KBM-7 (cell line): ENCODE measurements at regions not wholly inside any gene's neighbourhood (a gene's known extent, or its start where the extent isn't known, plus 50 kb on each side); places are given as distances from the start of the nearest gene placed in this dataset.

Experiments
- DNase-seq: peaks from one replicate; pipeline ENCODE4 v3.0.0-alpha.2; 2015
- in situ Hi-C: fragments of 300-500 bp; cut with MboI; formaldehyde crosslinking; loops from 2 replicates; pipeline ENCODE4 v1.14.3; 2020; ENCODE audit warnings: low sequenced_read_pairs, low pct_unique_long_range_greater_than_20kb, mixed read lengths

DNA sequence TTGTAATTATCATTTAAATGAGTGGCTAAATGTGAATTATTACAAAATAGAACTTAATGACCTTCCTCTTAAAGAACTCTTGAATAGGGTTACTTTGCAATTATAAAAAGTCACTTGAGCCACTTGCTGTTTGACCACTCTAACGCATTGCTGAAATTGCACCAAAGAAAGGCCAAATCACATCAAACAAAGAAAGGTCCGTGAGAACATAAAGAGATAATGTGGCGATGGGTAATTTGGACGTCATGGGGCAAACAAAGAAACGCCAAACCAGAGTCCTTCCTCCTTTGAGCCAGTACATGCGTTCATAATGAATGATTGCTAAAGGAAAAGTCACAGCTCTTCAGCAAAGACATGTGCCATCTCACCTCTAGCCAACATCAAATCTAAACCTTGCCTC, 229.8 kb upstream of the STS start:
- in situ Hi-C loops: no loop called here
- no peak for DNase-seq

DNA sequence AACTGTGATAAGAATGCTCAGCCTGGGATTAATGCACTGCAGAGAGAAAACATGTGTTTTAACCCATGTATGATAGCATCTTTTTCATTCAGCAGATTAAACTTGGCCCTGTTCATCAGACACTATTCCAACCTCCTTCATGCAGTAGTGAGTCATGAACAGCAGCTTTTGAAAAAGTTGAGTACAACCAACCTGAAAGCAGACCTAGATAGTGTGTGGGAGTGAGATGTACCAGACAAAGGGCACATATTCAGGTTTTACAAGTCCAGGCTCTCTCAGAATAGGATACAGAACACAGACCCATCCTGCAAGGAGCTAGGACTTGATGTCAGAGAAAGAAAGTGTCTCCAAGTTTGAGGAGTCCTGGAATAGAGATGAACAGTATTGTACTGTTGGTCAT, 237.3 kb upstream of the STS start:
- in situ Hi-C loops: no loop called here

DNA sequence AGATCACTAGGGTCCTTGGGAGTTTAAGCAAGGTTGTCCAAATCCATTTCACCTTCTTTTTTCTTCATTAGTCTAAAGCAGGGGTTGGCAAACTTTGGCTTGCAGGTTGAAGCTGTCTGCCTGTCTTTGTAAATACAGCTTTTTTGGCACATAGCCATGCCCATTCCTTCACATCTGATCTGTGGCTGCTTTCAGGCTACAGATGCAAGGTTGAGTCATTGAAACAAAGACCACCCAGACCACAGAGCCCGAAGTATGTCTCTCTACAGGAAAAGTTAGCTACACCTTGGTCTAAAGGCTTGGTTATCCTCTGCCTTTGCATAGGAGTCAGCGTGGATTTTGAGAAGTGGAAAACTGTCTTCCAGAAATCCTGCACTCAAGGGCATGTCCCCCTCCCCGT, 238.1 kb upstream of the STS start:
- DNase-seq: no peak
- in situ Hi-C loops: no loop called here

More for the DNA sequence above, 237.3 kb upstream of the STS start:
- DNase-seq: no peak

DNA sequence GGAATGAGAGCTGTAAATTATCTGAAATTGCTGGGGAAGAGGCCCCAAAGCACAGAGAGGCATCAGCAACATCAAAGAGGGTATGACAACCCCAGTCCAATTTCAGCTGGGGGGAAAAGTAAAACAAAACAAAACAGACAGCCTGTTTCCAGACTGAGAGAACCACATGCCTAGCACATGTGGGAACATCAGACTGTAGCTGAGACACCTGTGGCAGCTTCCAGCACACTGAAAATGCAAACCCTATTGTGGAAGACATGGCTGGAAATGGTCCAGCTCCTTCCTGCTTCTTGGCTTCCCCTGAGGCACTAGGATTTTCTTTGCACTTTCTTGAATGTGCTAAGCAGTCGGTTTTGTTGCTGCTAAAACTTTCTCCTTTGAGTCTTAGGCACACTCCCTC, 240.9 kb upstream of the STS start:
- in situ Hi-C loops: no loop called here
- no peak for DNase-seq

DNA sequence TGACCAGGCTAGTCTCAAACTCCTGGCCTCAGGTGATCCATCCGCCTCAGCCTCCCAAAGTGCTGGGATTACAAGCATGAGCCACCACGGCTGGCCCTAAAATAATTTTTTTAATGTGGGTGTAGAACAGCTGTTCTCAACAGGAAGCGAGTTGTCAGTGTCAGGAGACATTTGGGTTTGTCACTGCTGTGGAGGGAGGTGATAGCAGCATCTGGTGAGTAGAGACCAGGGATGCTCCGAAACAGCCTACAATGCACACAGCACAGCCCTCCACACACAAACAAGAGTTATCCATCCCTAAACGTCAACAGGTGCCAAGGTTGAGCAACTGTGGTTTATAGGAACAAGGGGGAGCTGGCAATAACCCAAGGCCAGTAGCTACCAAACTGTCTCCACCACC, 243.4 kb upstream of the STS start:
- no peak for DNase-seq
- in situ Hi-C loops: no loop called here

DNA sequence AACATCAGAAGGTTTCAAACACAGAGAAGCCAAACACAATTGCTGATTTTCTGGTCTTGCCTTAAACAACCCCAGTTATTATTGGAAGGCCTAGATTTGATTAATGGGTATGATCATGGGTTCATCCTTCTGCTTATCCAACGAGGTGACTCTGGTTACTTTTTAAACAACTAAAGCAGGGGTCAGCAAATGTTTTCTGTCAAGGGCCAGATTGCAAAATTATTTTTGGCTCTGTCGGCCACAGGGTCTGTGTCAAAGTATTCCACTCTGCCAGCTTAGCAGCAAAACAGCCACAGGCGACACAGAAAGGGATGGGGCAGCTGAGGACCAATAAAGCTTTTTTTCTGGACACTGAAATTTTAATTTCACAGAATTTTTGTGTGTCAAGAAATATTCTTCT, 249.1 kb upstream of the STS start:
- in situ Hi-C loops: no loop called here
- DNase-seq: no peak

DNA sequence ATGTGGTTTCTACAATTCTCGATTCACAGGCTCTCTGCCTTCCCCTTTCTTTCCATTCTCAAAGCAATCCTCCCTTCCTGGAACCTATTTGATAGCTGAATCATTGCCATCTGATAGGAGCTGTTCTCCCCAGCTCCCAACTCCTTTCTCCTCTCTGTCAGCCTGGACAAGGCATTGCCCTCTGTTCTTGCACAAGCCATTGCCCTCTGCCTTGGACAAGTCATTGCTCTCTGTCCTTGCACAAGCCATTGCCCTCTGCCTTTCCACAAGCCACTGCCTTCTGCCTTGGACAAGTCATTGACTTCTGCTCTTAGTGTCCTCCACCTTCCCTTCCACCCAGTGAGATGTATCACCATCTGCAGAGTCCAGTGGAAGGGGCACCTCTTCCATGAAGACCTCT, 256.1 kb upstream of the STS start:
- no peak for DNase-seq
- in situ Hi-C loops: no loop called here

DNA sequence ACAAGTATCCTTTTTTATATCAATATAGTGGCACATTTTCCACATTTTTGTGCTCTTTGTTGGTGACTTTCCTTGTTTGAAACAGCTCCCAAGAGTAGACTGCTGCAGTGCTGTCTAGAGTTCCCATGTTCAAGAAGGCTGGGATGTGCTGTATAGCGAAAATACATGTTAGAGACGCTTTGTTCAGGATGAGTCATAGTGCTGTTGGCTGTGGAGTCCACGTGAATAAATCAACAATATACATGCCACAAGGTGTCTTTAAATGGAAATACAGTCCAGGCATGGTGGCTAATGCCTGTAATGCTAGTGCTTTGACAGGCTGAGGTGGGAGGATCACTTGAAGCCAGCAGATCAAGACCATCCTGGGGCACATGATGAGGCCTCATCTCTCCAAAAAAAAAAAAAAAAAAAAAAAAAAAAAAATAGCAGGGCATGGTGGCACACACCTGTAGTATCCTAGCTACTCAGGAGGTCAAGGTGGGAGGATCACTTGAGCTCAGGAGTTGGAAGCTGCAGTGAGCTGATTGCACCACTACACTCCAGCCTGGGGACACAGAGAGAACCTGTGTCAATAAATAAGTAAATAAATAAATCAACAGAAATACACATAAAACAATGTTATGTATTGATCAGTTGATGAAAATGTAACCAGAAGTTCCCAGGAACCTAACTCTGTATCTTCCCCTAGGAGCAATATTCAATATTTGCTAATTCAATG, 256.8 kb upstream of the STS start:
- DNase-seq: no peak
- in situ Hi-C loops: no loop called here

DNA sequence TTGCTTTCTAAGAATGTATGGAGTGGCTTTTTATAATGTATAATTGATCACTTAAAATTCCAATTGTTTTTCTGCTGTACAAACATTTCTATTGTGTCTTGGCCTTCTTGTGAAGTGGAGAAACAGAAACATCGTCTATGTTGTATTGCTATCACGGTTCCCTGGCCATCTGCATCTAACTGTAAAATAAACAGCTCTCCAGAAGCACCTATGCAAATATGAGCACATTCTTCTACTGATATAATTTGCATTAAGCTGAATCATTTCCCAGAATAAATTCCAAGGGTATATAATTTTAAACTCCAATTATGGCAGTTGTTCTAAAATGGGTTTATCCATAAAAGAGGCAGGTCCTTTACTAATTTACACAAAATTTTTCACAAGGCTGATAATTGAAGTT, 261.6 kb upstream of the STS start:
- in situ Hi-C loops: no loop called here
- DNase-seq: no peak

DNA sequence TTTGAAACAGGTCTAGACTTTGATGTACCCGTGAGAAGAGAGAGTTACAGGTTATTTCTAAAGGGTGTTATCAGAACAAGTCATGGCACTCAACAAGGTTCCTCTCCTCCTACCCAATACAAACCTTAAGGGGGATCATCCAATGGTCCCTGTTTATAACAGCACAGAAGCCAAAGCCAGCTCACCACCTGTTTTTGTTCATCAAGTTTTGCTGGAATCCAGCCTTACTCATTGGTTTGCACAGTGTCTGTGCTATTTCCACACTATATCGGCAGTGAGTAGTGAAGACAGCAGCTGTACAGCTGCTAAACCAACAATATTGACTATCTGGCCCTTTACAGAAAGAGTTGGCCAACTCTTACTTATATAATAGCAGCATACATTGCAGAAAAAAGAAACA, 262.1 kb upstream of the STS start:
- DNase-seq: no peak
- in situ Hi-C loops: no loop called here

DNA sequence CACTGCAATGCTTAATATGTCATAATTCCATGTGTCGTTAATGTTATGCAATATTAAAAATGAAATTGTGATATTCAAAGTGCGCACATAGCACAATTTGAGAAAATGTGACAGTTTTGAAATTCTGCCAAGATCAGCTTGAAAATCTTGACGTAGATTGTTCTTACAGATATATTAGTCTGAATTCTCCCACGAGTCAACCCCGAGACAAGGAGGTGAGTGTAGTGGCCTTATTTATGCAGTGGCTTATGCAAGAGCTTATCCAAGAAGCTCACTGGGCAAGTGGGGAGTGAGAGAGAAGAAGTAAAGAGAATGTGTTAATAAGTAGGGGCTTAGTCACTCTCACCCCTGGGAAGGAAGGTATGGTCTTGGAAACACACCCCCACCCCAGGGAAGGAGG, 286.1 kb upstream of the STS start:
- DNase-seq: no peak
- in situ Hi-C loops: no loop called here

DNA sequence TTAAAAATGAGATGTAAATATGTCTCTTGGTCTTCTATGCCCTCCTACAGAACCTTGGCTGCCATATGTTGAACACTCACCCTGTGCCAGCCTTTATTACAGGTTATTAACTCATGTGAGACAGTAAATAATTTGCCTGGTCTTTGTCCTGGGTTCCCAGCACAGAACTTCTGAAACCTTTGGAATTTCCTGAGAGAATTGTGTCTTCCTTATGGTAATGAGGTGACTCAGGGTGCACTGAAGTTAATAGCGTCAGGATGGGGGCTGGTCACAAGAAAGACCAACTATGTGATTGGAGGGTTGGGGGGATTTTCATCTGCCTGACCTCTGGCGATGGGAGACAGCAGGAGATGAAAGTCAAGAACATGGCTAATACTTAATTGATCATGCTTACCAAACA, 289.8 kb upstream of the STS start:
- no peak for DNase-seq
- in situ Hi-C loops: no loop called here

DNA sequence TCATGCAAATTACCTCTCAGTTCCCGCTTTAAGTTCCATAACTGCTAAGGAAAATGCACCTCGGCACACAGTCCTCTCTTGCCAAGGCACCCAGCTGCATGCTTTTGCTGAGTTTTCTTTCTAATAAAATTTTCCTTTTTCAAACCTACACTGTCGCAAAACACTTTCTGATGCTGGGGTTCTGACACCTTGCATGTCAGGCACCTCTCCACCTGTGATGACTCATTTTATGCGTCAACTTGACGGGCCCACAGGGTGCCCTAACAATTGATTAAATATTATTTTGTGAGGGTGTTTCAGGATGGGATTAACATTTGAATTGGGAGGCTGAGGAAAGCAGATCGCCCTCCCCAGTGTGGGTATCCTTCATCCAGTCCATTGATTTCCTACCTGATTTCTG, 291.0 kb upstream of the STS start:
- no peak for DNase-seq
- in situ Hi-C loops: no loop called here

DNA sequence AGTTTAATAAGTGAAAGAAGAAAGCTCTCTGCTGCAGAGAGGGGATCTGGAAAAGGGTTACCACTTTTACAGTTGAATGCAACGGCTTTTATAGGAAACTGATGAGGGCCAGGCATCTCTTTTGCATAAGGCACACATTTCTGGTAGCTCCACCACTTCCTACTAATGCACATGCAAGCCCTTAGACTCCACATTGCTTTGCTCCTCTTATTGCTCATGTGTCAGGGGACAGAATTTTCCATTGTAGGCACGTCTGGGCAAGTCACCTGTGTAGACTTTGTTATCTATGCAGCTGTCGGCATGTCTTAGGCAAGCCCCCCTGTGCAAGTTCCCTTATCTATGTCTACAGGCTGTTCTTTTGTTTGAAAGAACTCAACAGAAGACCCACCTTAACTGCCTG, 294.6 kb upstream of the STS start:
- in situ Hi-C loops: no loop called here
- DNase-seq: peak; percentile 11

DNA sequence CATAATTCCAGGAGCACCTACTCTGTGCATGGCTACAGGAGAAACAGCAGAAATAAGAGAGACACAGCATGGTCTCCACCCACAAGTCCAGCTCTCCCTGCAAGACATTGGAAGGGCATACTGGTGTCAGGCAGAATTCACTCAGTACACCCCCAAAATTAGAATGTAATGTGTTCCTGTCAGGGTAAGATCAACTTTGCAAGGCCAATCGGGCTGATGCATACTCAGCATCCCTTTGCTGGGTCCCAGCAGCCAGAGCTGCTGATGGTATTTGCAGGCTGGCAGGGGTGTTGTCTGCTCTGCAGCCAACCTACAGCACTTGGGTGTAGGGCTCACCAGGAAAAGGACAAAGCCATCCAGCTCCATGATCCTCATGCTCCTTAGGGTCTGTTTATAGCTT, 295.4 kb upstream of the STS start:
- in situ Hi-C loops: no loop called here
- no peak for DNase-seq

DNA sequence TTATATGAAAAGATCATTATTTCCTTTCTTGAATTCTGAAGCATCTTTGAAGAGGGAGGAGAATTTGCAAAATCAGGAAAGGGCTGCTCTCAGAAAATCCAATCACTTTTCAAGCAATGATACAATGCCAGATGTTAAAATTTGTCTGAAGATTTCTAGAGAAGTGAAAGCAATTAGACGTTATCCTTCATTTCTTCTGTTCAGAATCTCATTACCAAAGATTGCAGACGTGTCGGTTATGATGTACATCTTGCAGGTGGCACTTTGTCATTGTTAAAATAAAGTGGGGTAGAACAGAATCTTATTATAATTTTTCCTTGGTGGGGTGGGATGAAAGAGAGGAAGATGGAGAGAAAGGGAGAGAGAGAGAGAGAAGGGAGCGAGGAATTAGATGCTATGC, 296.4 kb upstream of the STS start:
- in situ Hi-C loops: no loop called here
- no peak for DNase-seq

DNA sequence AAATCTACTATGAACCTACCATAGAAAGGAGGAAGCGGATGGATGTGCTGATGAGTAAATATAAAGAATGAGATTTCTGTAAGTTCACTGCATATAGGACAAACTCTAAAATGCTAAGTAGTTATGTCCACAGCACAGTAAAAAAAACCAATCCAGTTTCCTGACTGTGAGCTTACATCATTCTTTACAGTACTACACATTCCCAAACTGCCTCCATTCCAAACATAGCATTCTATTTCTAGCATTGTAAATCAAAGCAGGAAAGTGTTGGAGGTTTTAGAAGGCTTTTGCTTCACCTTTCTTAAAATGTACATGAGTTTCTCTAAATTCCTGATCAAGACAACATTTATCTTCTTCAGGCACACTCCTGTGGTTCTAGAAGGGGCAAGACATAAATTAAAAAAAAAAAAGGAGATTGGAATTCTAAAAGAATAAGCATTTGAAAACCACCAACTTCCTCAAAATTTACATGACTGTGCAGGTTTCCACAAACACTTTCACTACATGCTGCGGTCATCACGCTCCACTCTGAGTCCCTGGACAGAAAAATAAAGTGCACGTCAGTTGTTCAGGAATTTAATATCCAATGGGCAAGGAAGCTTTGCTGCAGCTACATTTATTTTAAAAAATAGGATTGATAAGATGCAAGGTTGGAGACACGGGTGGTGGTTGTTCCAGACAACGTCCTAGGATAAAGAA, 297.6 kb upstream of the STS start:
- in situ Hi-C loops: no loop called here
- peak; percentile 18 for DNase-seq

DNA sequence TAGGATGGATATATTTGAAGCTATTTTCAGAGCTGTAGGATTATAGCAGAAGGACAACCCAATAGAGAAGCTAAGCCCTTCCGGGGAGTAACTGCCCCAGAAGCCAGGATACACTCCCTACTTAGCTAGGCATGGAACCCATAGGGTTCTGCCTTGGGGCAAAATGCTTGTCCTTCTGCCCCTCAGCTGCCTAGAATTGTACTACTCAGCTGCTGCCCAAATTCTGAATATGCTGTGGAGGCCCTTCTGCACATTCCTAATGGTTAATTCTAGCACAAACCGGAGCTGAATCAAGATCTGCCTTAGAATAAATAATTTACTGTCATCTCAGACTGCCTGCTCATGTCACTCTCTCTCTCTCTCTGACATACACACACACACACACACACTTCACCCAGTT, 297.7 kb upstream of the VCX3A start:
- in situ Hi-C loops: no loop called here

DNA sequence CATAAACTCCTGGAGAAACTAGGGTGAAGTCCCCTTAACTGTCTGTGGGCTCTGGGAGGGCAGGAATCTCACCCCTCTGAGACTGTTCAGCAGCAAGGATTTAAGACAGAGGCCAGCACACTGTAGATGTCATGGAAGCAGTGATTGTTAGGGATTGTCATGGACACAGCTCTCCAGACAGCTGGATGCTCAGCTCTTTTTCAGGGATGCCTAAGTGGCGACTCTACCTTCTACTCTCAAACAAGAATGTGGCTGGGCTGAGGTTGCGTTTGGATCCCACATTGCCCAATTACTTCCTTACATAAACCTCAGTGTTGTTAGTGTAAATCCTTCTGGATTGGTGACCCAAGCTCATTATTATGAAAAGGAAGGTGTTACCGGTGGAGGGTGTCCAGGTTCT, 291.9 kb upstream of the VCX3A start:
- no peak for DNase-seq
- in situ Hi-C loops: no loop called here

More for the DNA sequence above, 297.7 kb upstream of the VCX3A start:
- no peak for DNase-seq

DNA sequence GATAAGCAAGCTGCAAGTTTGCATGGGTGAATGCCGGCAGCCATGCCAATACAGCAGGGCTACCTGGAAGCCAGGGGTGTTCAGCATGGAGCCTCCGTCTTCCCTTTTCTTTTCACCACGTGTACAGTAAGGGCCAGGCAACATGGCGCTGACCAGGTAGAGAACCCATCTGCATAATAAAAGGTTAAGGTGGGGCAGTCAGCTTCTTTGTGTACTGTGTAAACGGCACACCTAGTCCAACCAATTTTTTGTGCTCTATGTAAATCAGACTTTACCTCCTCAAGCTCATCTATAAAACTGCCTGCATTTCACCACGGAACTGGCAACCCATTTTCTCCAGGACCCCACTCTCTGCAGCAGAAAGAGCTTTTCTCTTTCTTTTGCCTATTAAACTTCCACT, 286.8 kb upstream of the VCX3A start:
- no peak for DNase-seq
- in situ Hi-C loops: no loop called here

DNA sequence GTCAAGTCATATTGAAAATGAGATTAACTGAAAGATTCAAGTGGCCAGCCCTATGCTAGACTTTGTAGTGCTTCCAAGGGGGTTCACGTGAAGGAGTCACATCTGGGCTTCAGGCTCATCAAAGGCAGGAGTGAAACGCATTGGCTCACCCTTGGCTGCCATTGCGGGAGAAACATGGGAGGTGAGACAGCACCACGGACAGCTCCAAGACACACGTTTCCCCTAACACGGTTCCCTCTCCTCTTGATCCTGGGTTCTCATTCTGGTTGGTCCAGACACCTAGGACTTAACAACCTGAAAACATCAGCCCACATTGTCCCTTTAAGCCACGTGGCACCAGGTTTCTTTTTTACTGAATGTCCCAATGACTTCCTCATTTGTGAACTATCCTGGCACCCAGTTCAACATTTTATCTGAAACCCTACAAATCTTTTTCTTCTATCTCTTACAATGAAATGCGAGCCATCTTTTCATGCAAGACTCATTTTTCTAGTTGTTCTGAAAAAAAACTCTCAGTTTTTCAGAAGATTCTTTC, 279.0 kb upstream of the VCX3A start:
- in situ Hi-C loops: no loop called here
- peak; percentile 1 for DNase-seq
